OCI-LY7 (cell line): ENCODE measurements at regions not wholly inside any gene's neighbourhood (a gene's known extent, or its start where the extent isn't known, plus 50 kb on each side); places are given as distances from the start of the nearest gene placed in this dataset.

Source experiments
- BruUV-seq: library from RNA; stranded (reverse); fragments of 400-500 nt; replicated peaks from 2 replicates; lab custom pipeline; 2021; lab: Mats Ljungman, UMichigan
- CTCF ChIA-PET: fragments of 300-600 bp; sonication (Branson Sonifier 250); formaldehyde crosslinking; loops from one replicate; lab custom pipeline; 2022; ENCODE audit warnings: antibody characterized with exemption; ENCODE audit not compliant: unreplicated experiment; lab: Charles Lee
- POLR2A ChIA-PET: fragments of 300-600 bp; sonication (Branson Sonifier 250); formaldehyde crosslinking; loops from one replicate; lab custom pipeline; 2022; ENCODE audit warnings: antibody characterized with exemption; lab: Charles Lee
- DNase-seq: peaks from one replicate; pipeline ENCODE4 v3.0.0-alpha.2; 2015; ENCODE audit warnings: low spot score
- H2AFZ ChIP-seq: fragments of 200-600 bp; sonication (generic), shearing (Covaris generic); 2 replicates; pipeline ENCODE4 v1.6.1; 2014; ENCODE audit warnings: mild to moderate bottlenecking, antibody characterized with exemption, low read length, moderate library complexity
- H3K27ac ChIP-seq: fragments of 200-600 bp; sonication (generic); 2 replicates; pipeline ENCODE4 v1.5.1; 2014; ENCODE audit warnings: mixed run types, low read depth, mild to moderate bottlenecking, moderate library complexity, low read length, inconsistent platforms; ENCODE audit not compliant: poor library complexity, severe bottlenecking
- H3K36me3 ChIP-seq: fragments of 200-600 bp; sonication (generic); 2 replicates; pipeline ENCODE4 v1.6.1; 2014; ENCODE audit warnings: mild to moderate bottlenecking, antibody characterized with exemption, low read length, moderate library complexity, mixed read lengths; ENCODE audit not compliant: insufficient read depth
- H3K4me1 ChIP-seq: fragments of 200-600 bp; sonication (generic); 2 replicates; pipeline ENCODE4 v1.5.1; 2014; ENCODE audit warnings: mild to moderate bottlenecking, low read length; ENCODE audit not compliant: insufficient read depth, poor library complexity, severe bottlenecking
- H3K4me2 ChIP-seq: fragments of 200-600 bp; sonication (generic); 2 replicates; pipeline ENCODE4 v1.6.1; 2014; ENCODE audit warnings: mild to moderate bottlenecking, low read length
- H3K4me3 ChIP-seq: fragments of 200-600 bp; sonication (generic); 2 replicates; pipeline ENCODE4 v1.5.1; 2014; ENCODE audit warnings: mild to moderate bottlenecking, low read depth, low read length; ENCODE audit not compliant: poor library complexity, severe bottlenecking
- H3K79me2 ChIP-seq: fragments of 200-600 bp; sonication (generic); 2 replicates; pipeline ENCODE4 v1.6.1; 2016; ENCODE audit warnings: low read depth, mild to moderate bottlenecking, low read length, moderate library complexity, mixed read lengths; ENCODE audit not compliant: insufficient read depth
- H3K9me2 ChIP-seq: fragments of 200-600 bp; sonication (generic); 2 replicates; pipeline ENCODE4 v1.6.1; 2016; ENCODE audit warnings: mild to moderate bottlenecking, low read length, mixed read lengths; ENCODE audit not compliant: insufficient read depth
- H3K9me3 ChIP-seq: fragments of 200-600 bp; sonication (generic); 2 replicates; pipeline ENCODE4 v1.6.1; 2014; ENCODE audit warnings: mild to moderate bottlenecking, mixed run types, low read length, mixed read lengths
- H4K20me1 ChIP-seq: fragments of 200-600 bp; sonication (generic); 2 replicates; pipeline ENCODE4 v1.6.1; 2014; ENCODE audit warnings: mild to moderate bottlenecking, antibody characterized with exemption, low read length, moderate library complexity, mixed read lengths; ENCODE audit not compliant: insufficient read depth
- EZH2phosphoT487 ChIP-seq: fragments of 200-600 bp; sonication (generic); IDR thresholded peaks from 2 replicates; pipeline ENCODE4 v1.6.1; 2018; ENCODE audit warnings: low read depth, borderline replicate concordance, mild to moderate bottlenecking, mixed run types, antibody characterized with exemption, low read length, moderate library complexity, mixed read lengths
- intact Hi-C: fragments of 100-400 bp; cut with micrococcal nuclease; formaldehyde crosslinking; loops from one replicate; pipeline ENCODE4 v1.10.0; 2022; ENCODE audit not compliant: unreplicated experiment
- TF ChIP-seq, protein P1 (sequence below): fragments of 200-600 bp; sonication (generic); conservative IDR thresholded peaks from 2 replicates; pipeline ENCODE4 v1.5.1; 2014; ENCODE audit warnings: mild to moderate bottlenecking, antibody characterized with exemption, low read length, moderate library complexity, mixed read lengths

DNA sequence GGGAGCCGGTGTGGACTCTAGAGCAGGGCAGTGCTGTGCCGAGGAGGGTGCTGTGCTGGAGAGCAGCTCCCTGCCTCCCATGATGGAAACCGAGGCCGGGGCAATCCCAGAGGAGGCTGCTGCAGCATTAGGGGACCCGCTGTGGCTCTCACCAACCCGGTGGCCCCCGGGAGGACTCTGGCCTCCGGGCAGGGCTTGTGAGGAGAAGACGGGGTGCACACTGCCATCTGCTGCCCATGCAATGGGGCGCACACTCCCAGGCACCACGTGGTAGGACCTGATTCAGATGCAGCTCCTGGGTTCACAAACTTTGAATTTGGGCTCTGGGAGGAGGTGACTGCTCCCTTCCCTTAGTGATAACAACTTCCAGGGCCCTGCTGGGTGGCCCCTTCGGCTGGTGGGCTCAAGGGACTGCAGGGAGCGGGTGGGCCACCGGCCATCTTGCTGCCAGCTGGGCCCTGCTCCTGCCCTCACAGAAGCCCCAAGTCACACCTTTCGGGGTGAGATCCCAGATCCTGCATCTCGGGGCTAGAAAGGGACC is 93.8 kb upstream of the FGF3 start:
- ChIA-PET CTCF (no interaction called here), POLR2A (interaction anchor here (0.6 kb wide), 1 partner anchor 11 kb away, joined by 3 read pairs; no protein-coding TSS in a partner anchor)
- H3K79me2 ChIP-seq = no peaks in the 10 kb centered on the region
- H3K4me1 ChIP-seq = no peaks in the 10 kb centered on the region
- no peak overlapping the region for H3K4me3 ChIP-seq
- peak; percentile 10 for DNase-seq
- no peaks in the 10 kb centered on the region for H3K36me3 ChIP-seq
- TF ChIP-seq, protein P1, sequence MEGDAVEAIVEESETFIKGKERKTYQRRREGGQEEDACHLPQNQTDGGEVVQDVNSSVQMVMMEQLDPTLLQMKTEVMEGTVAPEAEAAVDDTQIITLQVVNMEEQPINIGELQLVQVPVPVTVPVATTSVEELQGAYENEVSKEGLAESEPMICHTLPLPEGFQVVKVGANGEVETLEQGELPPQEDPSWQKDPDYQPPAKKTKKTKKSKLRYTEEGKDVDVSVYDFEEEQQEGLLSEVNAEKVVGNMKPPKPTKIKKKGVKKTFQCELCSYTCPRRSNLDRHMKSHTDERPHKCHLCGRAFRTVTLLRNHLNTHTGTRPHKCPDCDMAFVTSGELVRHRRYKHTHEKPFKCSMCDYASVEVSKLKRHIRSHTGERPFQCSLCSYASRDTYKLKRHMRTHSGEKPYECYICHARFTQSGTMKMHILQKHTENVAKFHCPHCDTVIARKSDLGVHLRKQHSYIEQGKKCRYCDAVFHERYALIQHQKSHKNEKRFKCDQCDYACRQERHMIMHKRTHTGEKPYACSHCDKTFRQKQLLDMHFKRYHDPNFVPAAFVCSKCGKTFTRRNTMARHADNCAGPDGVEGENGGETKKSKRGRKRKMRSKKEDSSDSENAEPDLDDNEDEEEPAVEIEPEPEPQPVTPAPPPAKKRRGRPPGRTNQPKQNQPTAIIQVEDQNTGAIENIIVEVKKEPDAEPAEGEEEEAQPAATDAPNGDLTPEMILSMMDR = peak; percentile 58
- no peak for TF ChIP-seq EZH2phosphoT487
- BruUV-seq = no TSS peak
- H2AFZ ChIP-seq = no peak overlapping the region
- H3K9me3 ChIP-seq = no peaks in the 10 kb centered on the region
- no peak overlapping the region for H3K4me2 ChIP-seq
- no peak overlapping the region for H3K27ac ChIP-seq
- intact Hi-C loops = no loop called here
- no peaks in the 10 kb centered on the region for H4K20me1 ChIP-seq
- no peaks in the 10 kb centered on the region for H3K9me2 ChIP-seq

GRCh38 chr11:69913591-69914285 is 94.5 kb upstream of the FGF3 start:
- Histone ChIP-seq H3K27ac (no peak overlapping the region), H4K20me1 (no peaks in the 10 kb centered on the region), H2AFZ (no peak overlapping the region), H3K4me3 (no peak overlapping the region), H3K9me2 (no peaks in the 10 kb centered on the region), H3K79me2 (no peaks in the 10 kb centered on the region), H3K36me3 (no peaks in the 10 kb centered on the region), H3K9me3 (no peaks in the 10 kb centered on the region), H3K4me2 (no peak overlapping the region), H3K4me1 (no peaks in the 10 kb centered on the region)
- TF ChIP-seq EZH2phosphoT487 = no peak
- TF ChIP-seq, protein P1 = no peak
- BruUV-seq = no TSS peak
- ChIA-PET POLR2A (no interaction called here), CTCF (no interaction called here)
- no peak for DNase-seq
- intact Hi-C loops = no loop called here
